ENCODE measurements at regions not wholly inside any gene's neighbourhood (a gene's known extent, or its start where the extent isn't known, plus 50 kb on each side); places are given as distances from the start of the nearest gene placed in this dataset.

DNA sequence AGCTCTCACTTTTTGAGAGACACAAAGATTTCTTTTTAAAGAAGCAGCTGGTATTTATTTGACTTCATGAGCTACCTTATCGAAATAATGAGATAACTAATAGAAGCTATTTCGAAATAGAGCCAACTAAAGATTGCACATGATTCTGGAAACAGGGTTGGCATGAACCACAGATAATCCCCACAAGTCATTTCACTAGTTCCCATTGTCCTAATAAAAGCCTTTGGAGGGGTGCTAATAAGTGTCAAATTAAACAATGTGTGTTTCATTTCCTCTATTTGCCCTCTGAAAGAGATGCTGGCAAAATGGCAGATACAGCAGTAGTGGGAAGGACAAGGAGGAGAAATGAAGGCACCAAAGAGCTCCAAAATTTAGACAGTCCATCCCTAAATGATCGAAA, 78.6 kb upstream of the RIPOR2 start:
- Histone ChIP-seq H3K9me2 (replicated peaks; ENCODE audit: insufficient read depth) (no peaks in the 10 kb centered on the region), H3K27me3 (no peaks in the 10 kb centered on the region), H2AFZ (no peak overlapping the region), H3K79me2 (no peaks in the 10 kb centered on the region), H3K4me1 (ENCODE audit: insufficient read depth) (no peaks in the 10 kb centered on the region), H3K4me3 (no peak overlapping the region), H4K20me1 (ENCODE audit: insufficient read depth, poor library complexity, severe bottlenecking) (no peaks in the 10 kb centered on the region), H3K36me3 (replicated peaks; ENCODE audit: insufficient read depth, low read depth) (no peaks in the 10 kb centered on the region), H3K27ac (peak overlapping the region; percentile 26), H3K9me3 (ENCODE audit: low read depth) (no peaks in the 10 kb centered on the region), H3K4me2 (no peak overlapping the region)
- no peak for TF ChIP-seq EZH2phosphoT487 (IDR thresholded peaks at IDR 0.05; ENCODE audit: low read depth, severe bottlenecking, unreplicated experiment)
- TF ChIP-seq, protein P1, sequence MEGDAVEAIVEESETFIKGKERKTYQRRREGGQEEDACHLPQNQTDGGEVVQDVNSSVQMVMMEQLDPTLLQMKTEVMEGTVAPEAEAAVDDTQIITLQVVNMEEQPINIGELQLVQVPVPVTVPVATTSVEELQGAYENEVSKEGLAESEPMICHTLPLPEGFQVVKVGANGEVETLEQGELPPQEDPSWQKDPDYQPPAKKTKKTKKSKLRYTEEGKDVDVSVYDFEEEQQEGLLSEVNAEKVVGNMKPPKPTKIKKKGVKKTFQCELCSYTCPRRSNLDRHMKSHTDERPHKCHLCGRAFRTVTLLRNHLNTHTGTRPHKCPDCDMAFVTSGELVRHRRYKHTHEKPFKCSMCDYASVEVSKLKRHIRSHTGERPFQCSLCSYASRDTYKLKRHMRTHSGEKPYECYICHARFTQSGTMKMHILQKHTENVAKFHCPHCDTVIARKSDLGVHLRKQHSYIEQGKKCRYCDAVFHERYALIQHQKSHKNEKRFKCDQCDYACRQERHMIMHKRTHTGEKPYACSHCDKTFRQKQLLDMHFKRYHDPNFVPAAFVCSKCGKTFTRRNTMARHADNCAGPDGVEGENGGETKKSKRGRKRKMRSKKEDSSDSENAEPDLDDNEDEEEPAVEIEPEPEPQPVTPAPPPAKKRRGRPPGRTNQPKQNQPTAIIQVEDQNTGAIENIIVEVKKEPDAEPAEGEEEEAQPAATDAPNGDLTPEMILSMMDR (IDR thresholded peaks at IDR 0.05; ENCODE audit: poor library complexity): no peak
- no peak for TF ChIP-seq EZH2 (IDR thresholded peaks at IDR 0.05; ENCODE audit: borderline replicate concordance)
- 95% methylated on average over 3 of the region's 3 CpGs for WGBS (ENCODE audit: low lambda C conversion rate, missing lambda C conversion rate)
- DNase-seq (ENCODE audit: low spot score): no peak

DNA sequence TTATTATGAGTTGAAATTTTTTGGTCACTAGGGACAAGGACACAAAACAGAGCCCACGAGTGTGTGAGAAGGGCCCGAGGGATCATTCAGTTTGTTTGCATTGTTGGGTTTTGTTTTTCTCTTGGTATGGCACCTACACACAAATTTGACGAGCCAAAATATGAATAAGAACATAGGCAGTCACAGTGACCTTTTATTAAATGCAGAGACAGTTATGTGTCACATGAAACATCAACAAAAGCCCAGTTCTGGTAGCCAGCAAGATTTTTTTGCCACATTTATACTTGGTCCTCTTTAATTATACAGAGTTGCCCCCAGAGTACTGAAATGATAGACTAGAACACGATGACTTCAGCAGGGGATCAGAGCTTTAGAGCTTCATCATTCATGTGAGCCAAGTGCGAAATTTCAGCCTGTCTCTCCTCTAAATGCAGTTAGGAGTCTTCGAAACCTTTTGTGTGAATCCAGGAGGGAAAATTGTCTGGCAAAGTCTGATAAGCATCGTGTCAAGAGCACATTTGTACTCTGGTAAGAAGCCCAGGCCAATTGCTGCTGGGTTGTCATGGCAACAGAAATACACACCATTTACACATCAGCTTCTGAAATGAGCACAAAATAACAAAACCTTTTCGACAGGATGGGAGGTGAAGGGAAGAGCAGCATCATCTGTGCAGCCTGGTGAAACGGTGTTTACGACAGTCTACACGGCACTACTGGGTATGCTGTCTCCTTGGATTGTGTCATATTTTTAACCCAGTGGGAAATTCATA, 79.2 kb upstream of the RIPOR2 start:
- TF ChIP-seq, protein P1 (IDR thresholded peaks at IDR 0.05; ENCODE audit: poor library complexity): no peak
- TF ChIP-seq EZH2 (IDR thresholded peaks at IDR 0.05; ENCODE audit: borderline replicate concordance): no peak
- no peak for TF ChIP-seq EZH2phosphoT487 (IDR thresholded peaks at IDR 0.05; ENCODE audit: low read depth, severe bottlenecking, unreplicated experiment)
- peak overlapping the region; percentile 26 for H3K27ac ChIP-seq
- no peaks in the 10 kb centered on the region for H3K9me2 ChIP-seq (replicated peaks; ENCODE audit: insufficient read depth)
- no peaks in the 10 kb centered on the region for H3K36me3 ChIP-seq (replicated peaks; ENCODE audit: insufficient read depth, low read depth)
- H3K9me3 ChIP-seq (ENCODE audit: low read depth): no peaks in the 10 kb centered on the region
- H3K4me1 ChIP-seq (ENCODE audit: insufficient read depth): no peaks in the 10 kb centered on the region
- WGBS (ENCODE audit: low lambda C conversion rate, missing lambda C conversion rate): 68% methylated on average over 11 of the region's 11 CpGs
- H3K4me3 ChIP-seq: no peak overlapping the region
- no peak overlapping the region for H2AFZ ChIP-seq
- no peaks in the 10 kb centered on the region for H3K27me3 ChIP-seq
- DNase-seq (ENCODE audit: low spot score): peak; percentile 51
- no peaks in the 10 kb centered on the region for H4K20me1 ChIP-seq (ENCODE audit: insufficient read depth, poor library complexity, severe bottlenecking)
- H3K79me2 ChIP-seq: no peaks in the 10 kb centered on the region
- H3K4me2 ChIP-seq: no peak overlapping the region

DNA sequence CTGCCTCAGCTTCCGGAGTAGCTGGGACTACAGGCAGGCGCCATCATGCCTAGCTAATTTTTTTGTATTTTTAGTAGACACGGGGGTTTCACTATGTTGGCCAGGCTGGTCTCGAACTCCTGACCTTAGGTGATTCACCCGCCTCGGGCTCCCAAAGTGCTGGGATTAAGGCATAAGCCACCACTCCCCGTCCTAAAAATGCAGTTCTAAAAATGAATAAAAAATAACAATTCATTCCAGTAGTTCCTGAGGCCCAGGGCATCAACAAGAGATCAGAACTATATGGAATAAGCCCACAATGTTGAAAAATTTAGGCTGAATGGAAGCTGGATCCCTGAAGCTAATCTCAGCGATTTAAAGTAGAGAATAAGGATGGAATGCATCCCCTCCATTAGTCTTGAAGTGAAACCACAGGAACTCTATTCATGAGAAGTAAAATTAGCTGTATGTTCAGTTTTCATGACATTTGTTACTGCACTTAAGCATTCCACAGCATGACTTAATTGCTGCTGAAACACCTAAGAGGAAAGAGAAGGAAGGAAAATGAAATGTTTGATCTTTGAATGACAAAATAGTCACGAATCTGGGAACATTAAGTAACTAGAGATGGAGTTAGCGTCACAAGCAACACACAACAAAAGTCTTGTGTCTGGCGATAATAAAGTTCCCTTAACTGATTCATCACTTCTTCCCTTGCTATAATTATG, 80.4 kb upstream of the RIPOR2 start:
- H3K9me2 ChIP-seq (replicated peaks; ENCODE audit: insufficient read depth): no peaks in the 10 kb centered on the region
- no peaks in the 10 kb centered on the region for H3K4me1 ChIP-seq (ENCODE audit: insufficient read depth)
- no peak for TF ChIP-seq EZH2phosphoT487 (IDR thresholded peaks at IDR 0.05; ENCODE audit: low read depth, severe bottlenecking, unreplicated experiment)
- TF ChIP-seq, protein P1 (IDR thresholded peaks at IDR 0.05; ENCODE audit: poor library complexity): no peak
- no peak for TF ChIP-seq EZH2 (IDR thresholded peaks at IDR 0.05; ENCODE audit: borderline replicate concordance)
- H3K79me2 ChIP-seq: no peaks in the 10 kb centered on the region
- no peak overlapping the region for H3K4me3 ChIP-seq
- no peaks in the 10 kb centered on the region for H3K36me3 ChIP-seq (replicated peaks; ENCODE audit: insufficient read depth, low read depth)
- no peak for DNase-seq (ENCODE audit: low spot score)
- no peaks in the 10 kb centered on the region for H3K27me3 ChIP-seq
- H3K4me2 ChIP-seq: no peak overlapping the region
- H4K20me1 ChIP-seq (ENCODE audit: insufficient read depth, poor library complexity, severe bottlenecking): no peaks in the 10 kb centered on the region
- no peak overlapping the region for H2AFZ ChIP-seq
- H3K9me3 ChIP-seq (ENCODE audit: low read depth): no peaks in the 10 kb centered on the region
- 75% methylated on average over 11 of the region's 11 CpGs for whole genome bisulfite sequencing (ENCODE audit: low lambda C conversion rate, missing lambda C conversion rate)
- no peak overlapping the region for H3K27ac ChIP-seq

All from hepatocyte (in vitro differentiated cells).